A673 (cell line): ENCODE measurements at regions not wholly inside any gene's neighbourhood (a gene's known extent, or its start where the extent isn't known, plus 50 kb on each side); places are given as distances from the start of the nearest gene placed in this dataset.

Experiments used
- BruUV-seq: library from RNA; stranded (reverse); fragments of 400-500 nt; replicated peaks from 2 replicates; lab custom pipeline; 2021; lab: Mats Ljungman, UMichigan
- CTCF ChIA-PET: fragments of 300-600 bp; sonication (Branson Sonifier 250); formaldehyde crosslinking; loops from one replicate; lab custom pipeline; 2022; ENCODE audit warnings: antibody characterized with exemption; lab: Charles Lee
- POLR2A ChIA-PET: fragments of 300-600 bp; sonication (Branson Sonifier 250); formaldehyde crosslinking; loops from one replicate; lab custom pipeline; 2022; ENCODE audit warnings: antibody characterized with exemption; ENCODE audit not compliant: low non-redundant PET; lab: Charles Lee
- DNase-seq: peaks from one replicate; pipeline ENCODE4 v3.0.0-alpha.2; 2015; ENCODE audit warnings: low spot score
- H3K27ac ChIP-seq: fragments of 200-600 bp; sonication (generic); 2 replicates; pipeline ENCODE4 v1.5.1; 2016; ENCODE audit warnings: mixed run types, low read depth, mild to moderate bottlenecking, mixed read lengths, antibody characterized with exemption, low read length; ENCODE audit not compliant: poor library complexity, severe bottlenecking
- H3K27me3 ChIP-seq: fragments of 200-600 bp; sonication (generic); replicated peaks from 2 replicates; pipeline ENCODE4 v1.6.1; 2017; ENCODE audit warnings: mixed run types, low read depth, mild to moderate bottlenecking, mixed read lengths, antibody characterized with exemption, low read length; ENCODE audit not compliant: insufficient read depth, poor library complexity
- H3K36me3 ChIP-seq: fragments of 200-600 bp; sonication (generic); 2 replicates; pipeline ENCODE4 v1.6.1; 2016; ENCODE audit warnings: mixed run types, mild to moderate bottlenecking, mixed read lengths, antibody characterized with exemption, low read length; ENCODE audit not compliant: insufficient read depth, poor library complexity, severe bottlenecking
- H3K4me1 ChIP-seq: fragments of 200-600 bp; sonication (generic); 2 replicates; pipeline ENCODE4 v1.6.1; 2017; ENCODE audit warnings: mixed run types, mild to moderate bottlenecking, mixed read lengths, antibody characterized with exemption, low read length; ENCODE audit not compliant: insufficient read depth, poor library complexity, severe bottlenecking
- H3K4me3 ChIP-seq: fragments of 200-600 bp; sonication (generic); 2 replicates; pipeline ENCODE4 v1.5.1; 2016; ENCODE audit warnings: low read depth, mixed run types, mild to moderate bottlenecking, mixed read lengths, low read length; ENCODE audit not compliant: poor library complexity, severe bottlenecking
- H3K9me3 ChIP-seq: fragments of 200-600 bp; sonication (generic); 2 replicates; pipeline ENCODE4 v1.6.1; 2016; ENCODE audit warnings: mixed run types, low read depth, mild to moderate bottlenecking, mixed read lengths, antibody characterized with exemption, low read length; ENCODE audit not compliant: poor library complexity, severe bottlenecking
- EZH2 ChIP-seq: fragments of 200-600 bp; sonication (generic); IDR thresholded peaks from 2 replicates; pipeline ENCODE4 v1.6.1; 2017; ENCODE audit warnings: borderline replicate concordance, low read depth, mild to moderate bottlenecking, mixed read lengths, antibody characterized with exemption, low read length; ENCODE audit not compliant: poor library complexity, severe bottlenecking
- intact Hi-C: fragments of 100-400 bp; cut with micrococcal nuclease; formaldehyde crosslinking; loops from one replicate; pipeline ENCODE4 v1.10.0; 2022; ENCODE audit not compliant: unreplicated experiment
- TF ChIP-seq, protein P1 (sequence below): fragments of 300-800, 200-600 bp; sonication (generic); conservative IDR thresholded peaks from 2 replicates; pipeline ENCODE4 v1.5.1; 2017; ENCODE audit warnings: low read depth, mild to moderate bottlenecking, antibody characterized with exemption, low read length, moderate library complexity, mixed read lengths

DNA sequence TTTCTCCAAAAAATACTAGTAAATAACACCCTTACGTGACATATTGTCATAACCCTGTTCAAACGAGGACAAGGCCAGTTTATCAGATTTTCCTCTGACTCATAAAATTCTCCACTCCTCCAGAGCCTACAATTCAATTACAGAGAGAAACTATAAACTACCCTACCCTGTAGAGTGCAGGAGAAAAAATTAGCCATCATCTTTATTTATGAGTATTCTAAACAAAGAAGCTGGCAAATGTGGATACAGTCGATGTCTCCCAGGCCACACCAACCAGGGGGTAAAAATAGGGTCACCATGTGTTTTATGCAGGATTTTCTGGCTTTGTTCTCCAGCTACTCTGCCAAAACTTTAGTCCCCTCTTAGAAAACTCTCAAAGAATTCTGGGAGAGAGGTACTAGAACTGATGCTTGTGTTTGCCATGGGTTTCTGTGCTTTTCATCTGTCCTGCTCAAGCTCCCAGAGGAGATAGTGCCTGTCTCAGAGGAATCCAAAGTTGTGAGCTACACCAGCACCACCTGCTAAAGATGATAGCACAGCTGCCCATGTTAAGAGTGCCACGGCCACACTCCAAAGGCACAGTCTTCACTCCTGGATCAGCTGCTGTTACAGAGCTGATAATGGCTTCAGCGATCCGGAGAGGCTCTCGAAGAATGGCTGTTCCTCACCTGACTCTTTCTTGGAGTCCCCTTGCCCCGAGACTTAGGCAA lies 150.2 kb downstream of the IMPG2 start:
- no peaks in the 10 kb centered on the region for H3K27me3 ChIP-seq
- POLR2A ChIA-PET, result no interaction called here
- H3K4me3 ChIP-seq, result no peak overlapping the region
- no TSS peak for BruUV-seq
- no peaks in the 10 kb centered on the region for H3K36me3 ChIP-seq
- TF ChIP-seq EZH2, result no peak
- TF ChIP-seq, protein P1, sequence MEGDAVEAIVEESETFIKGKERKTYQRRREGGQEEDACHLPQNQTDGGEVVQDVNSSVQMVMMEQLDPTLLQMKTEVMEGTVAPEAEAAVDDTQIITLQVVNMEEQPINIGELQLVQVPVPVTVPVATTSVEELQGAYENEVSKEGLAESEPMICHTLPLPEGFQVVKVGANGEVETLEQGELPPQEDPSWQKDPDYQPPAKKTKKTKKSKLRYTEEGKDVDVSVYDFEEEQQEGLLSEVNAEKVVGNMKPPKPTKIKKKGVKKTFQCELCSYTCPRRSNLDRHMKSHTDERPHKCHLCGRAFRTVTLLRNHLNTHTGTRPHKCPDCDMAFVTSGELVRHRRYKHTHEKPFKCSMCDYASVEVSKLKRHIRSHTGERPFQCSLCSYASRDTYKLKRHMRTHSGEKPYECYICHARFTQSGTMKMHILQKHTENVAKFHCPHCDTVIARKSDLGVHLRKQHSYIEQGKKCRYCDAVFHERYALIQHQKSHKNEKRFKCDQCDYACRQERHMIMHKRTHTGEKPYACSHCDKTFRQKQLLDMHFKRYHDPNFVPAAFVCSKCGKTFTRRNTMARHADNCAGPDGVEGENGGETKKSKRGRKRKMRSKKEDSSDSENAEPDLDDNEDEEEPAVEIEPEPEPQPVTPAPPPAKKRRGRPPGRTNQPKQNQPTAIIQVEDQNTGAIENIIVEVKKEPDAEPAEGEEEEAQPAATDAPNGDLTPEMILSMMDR, result no peak
- CTCF ChIA-PET, result no interaction called here
- no peaks in the 10 kb centered on the region for H3K9me3 ChIP-seq
- intact Hi-C loops, result no loop called here
- DNase-seq, result no peak
- no peak overlapping the region for H3K27ac ChIP-seq
- H3K4me1 ChIP-seq, result no peaks in the 10 kb centered on the region

DNA sequence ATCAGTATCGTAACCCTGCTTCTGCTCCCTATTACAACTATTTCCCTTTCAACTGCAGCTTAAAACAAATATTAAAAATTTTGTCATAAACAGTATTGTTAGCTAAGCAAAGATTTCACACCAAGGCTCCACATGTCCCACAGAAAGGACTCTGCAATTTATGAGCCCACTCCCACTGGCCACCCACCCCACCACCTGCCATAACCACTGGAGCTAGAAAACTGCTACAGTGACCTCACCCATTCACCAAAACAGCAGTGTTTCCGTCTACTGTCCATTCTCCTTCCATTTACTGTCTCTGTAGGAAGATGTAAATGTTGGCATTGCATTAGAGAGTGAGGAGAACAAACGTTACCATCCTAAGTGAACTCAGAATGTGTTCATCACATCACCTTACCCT lies 150.9 kb downstream of the IMPG2 start:
- intact Hi-C loops, result no loop called here
- no peak for TF ChIP-seq EZH2
- TF ChIP-seq, protein P1, result no peak
- no peak for DNase-seq
- Histone ChIP-seq H3K4me1 (no peaks in the 10 kb centered on the region), H3K27me3 (no peaks in the 10 kb centered on the region), H3K36me3 (no peaks in the 10 kb centered on the region), H3K27ac (no peak overlapping the region), H3K4me3 (no peak overlapping the region), H3K9me3 (no peaks in the 10 kb centered on the region)
- POLR2A ChIA-PET, result no interaction called here
- BruUV-seq, result no TSS peak
- CTCF ChIA-PET, result no interaction called here

DNA sequence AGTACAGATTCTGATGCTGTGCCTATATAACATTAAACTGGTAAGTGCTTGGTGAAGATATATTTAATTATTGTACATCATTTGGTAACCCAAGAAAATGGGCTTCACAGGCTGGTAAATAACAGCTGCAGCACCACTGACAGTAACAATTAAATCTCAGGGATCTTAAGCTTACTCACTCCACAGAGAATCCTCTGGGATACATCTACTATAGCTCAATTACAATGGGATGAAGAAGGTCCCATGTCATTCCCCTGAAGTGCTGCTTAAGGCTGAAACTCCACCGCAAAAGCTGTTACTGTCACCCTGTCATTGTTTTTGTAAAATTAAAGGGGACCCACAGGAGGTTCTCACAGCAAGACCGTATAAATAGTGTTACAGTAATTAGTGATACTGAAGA lies 153.0 kb downstream of the IMPG2 start:
- BruUV-seq, result no TSS peak
- H3K4me3 ChIP-seq, result no peak overlapping the region
- intact Hi-C loops, result no loop called here
- no peak overlapping the region for H3K27ac ChIP-seq
- no peak for TF ChIP-seq EZH2
- TF ChIP-seq, protein P1, result no peak
- no peaks in the 10 kb centered on the region for H3K36me3 ChIP-seq
- H3K27me3 ChIP-seq, result peaks cover 10% of the 10 kb centered on the region
- CTCF ChIA-PET, result no interaction called here
- no peaks in the 10 kb centered on the region for H3K4me1 ChIP-seq
- DNase-seq, result no peak
- POLR2A ChIA-PET, result no interaction called here
- H3K9me3 ChIP-seq, result no peaks in the 10 kb centered on the region
